ENCODE measurements at regions not wholly inside any gene's neighbourhood (a gene's known extent, or its start where the extent isn't known, plus 50 kb on each side); places are given as distances from the start of the nearest gene placed in this dataset.

- TF ChIP-seq, protein P1, sequence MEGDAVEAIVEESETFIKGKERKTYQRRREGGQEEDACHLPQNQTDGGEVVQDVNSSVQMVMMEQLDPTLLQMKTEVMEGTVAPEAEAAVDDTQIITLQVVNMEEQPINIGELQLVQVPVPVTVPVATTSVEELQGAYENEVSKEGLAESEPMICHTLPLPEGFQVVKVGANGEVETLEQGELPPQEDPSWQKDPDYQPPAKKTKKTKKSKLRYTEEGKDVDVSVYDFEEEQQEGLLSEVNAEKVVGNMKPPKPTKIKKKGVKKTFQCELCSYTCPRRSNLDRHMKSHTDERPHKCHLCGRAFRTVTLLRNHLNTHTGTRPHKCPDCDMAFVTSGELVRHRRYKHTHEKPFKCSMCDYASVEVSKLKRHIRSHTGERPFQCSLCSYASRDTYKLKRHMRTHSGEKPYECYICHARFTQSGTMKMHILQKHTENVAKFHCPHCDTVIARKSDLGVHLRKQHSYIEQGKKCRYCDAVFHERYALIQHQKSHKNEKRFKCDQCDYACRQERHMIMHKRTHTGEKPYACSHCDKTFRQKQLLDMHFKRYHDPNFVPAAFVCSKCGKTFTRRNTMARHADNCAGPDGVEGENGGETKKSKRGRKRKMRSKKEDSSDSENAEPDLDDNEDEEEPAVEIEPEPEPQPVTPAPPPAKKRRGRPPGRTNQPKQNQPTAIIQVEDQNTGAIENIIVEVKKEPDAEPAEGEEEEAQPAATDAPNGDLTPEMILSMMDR (IDR thresholded peaks at IDR 0.05; ENCODE audit: low read depth, low read length, poor library complexity, severe bottlenecking) = no peak
- no peak for TF ChIP-seq EZH2phosphoT487 (IDR thresholded peaks at IDR 0.05; ENCODE audit: borderline replicate concordance, low read length)
These were observed 267.6 kb upstream of the SGK1 start for GRCh38 chr6:134585517-134585873.

Data from DOHH2 (cell line).